A549 (cell line): ENCODE measurements at regions not wholly inside any gene's neighbourhood (a gene's known extent, or its start where the extent isn't known, plus 50 kb on each side); places are given as distances from the start of the nearest gene placed in this dataset.
A peak's percentile ranks its signal among the peaks of the same experiment; 100 is the strongest.

ENCODE experiments used
- ATAC-seq, 2 experiments: fragments of 200-7000 bp in 1 of 2; fragments of >200 bp in 1 of 2; cut with Nextera tagmentation in 1 of 2; cut with Tn5 transposase in 1 of 2; 3 replicates each; pipeline versions ENCODE4 v1.8.0 to v1.9.1; 2018 to 2020; ENCODE audit warnings: mild to moderate bottlenecking in 1 of 2, moderate library complexity in 1 of 2
- CTCF ChIA-PET: fragments of 300-600 bp; sonication (Branson Sonifier 250); formaldehyde crosslinking; extraction: SDS; loops from one replicate; lab custom pipeline; 2021; ENCODE audit warnings: antibody characterized with exemption, inconsistent platforms; lab: Yijun Ruan, JAX
- POLR2A ChIA-PET: fragments of 350-600 bp; formaldehyde crosslinking; extraction: SDS; loops from one replicate; lab custom pipeline; 2021; ENCODE audit warnings: antibody characterized with exemption, inconsistent platforms; lab: Yijun Ruan, JAX
- DNase-seq, 2 experiments: peaks; one replicate each; pipeline versions ENCODE4 v3.0.0 to v3.0.0-alpha.2; 2011 to 2016; ENCODE audit warnings: low read depth in 1 of 2, low spot score in 1 of 2
- FAIRE-seq: peaks from 2 replicates; lab custom pipeline; 2011; peaks lifted over from hg19 to GRCh38; lab: Jason Lieb, UNC
- H3K27ac ChIP-seq, 2 experiments: fragments of >200 bp; sonication (Bioruptor Twin); formaldehyde crosslinking; 3 replicates each; pipeline ENCODE4 v1.5.1; 2016 to 2017
- H3K4me1 ChIP-seq: fragments of >200 bp; sonication (Bioruptor Twin); formaldehyde crosslinking; 3 replicates; pipeline ENCODE4 v1.6.1; 2016
- H3K4me2 ChIP-seq: fragments of >200 bp; sonication (Bioruptor Twin); formaldehyde crosslinking; 3 replicates; pipeline ENCODE4 v1.6.1; 2016
- H3K4me3 ChIP-seq: fragments of >200 bp; sonication (Bioruptor Twin); formaldehyde crosslinking; 3 replicates; pipeline ENCODE4 v1.5.1; 2016
- H3K9me3 ChIP-seq: fragments of >200 bp; sonication (Bioruptor Twin); formaldehyde crosslinking; 3 replicates; pipeline ENCODE4 v1.6.1; 2016
- CBX2 ChIP-seq: fragments of 200-600 bp; sonication (generic); IDR thresholded peaks from 2 replicates; pipeline ENCODE4 v1.6.1; 2016; ENCODE audit warnings: low read depth, mild to moderate bottlenecking, borderline replicate concordance
- CBX8 ChIP-seq: fragments of 200-600 bp; sonication (generic); IDR thresholded peaks from 2 replicates; pipeline ENCODE4 v1.6.1; 2016
- CEBPB ChIP-seq, 2 experiments: fragments of >200 bp in 1 of 2; sonication (Bioruptor Twin) in 1 of 2; formaldehyde crosslinking in 1 of 2; IDR thresholded peaks; 2 replicates each; pipeline ENCODE4 v1.6.1; 2012 to 2016
- EHMT2 ChIP-seq: fragments of 200-600 bp; sonication (generic); IDR thresholded peaks from 2 replicates; pipeline ENCODE4 v1.6.1; 2016; ENCODE audit warnings: antibody characterized with exemption, low read depth, mild to moderate bottlenecking, moderate library complexity
- EP300 ChIP-seq, 2 experiments: fragments of >200 bp; sonication (Bioruptor Twin); formaldehyde crosslinking; IDR thresholded peaks; 2 replicates in 1 of 2; 3 replicates in 1 of 2; pipeline ENCODE4 v1.6.1; 2016 to 2017
- ESRRA ChIP-seq: fragments of 150-350 bp; IDR thresholded peaks from 2 replicates; pipeline ENCODE4 v1.6.1; 2014; ENCODE audit warnings: mild to moderate bottlenecking, low read length, borderline replicate concordance
- FOSB ChIP-seq: fragments of 250-450 bp; sonication (Bioruptor Pico); IDR thresholded peaks from 2 replicates; pipeline ENCODE4 v1.5.0; 2020; ENCODE audit warnings: mild to moderate bottlenecking, moderate library complexity
- GATA3 ChIP-seq: IDR thresholded peaks from 2 replicates; pipeline ENCODE4 v1.6.1; 2012; ENCODE audit warnings: borderline replicate concordance
- HDAC2 ChIP-seq: fragments of 200-600 bp; sonication (generic); IDR thresholded peaks from 2 replicates; pipeline ENCODE4 v1.6.1; 2016
- HOXA7 ChIP-seq: fragments of 250-450 bp; sonication (Bioruptor Pico); IDR thresholded peaks from 2 replicates; pipeline ENCODE4 v1.5.0; 2020; ENCODE audit warnings: mild to moderate bottlenecking, moderate library complexity
- HOXB13 ChIP-seq: fragments of 250-450 bp; sonication (Bioruptor Pico); IDR thresholded peaks from 2 replicates; pipeline ENCODE4 v1.5.0; 2020; ENCODE audit warnings: low read depth, mild to moderate bottlenecking, moderate library complexity
- HOXB5 ChIP-seq: fragments of 250-450 bp; sonication (Bioruptor Pico); IDR thresholded peaks from 2 replicates; pipeline ENCODE4 v1.5.0; 2020; ENCODE audit warnings: mild to moderate bottlenecking, moderate library complexity
- JUN ChIP-seq, 2 experiments: fragments of >200 bp; sonication (Bioruptor Twin); formaldehyde crosslinking; IDR thresholded peaks; 2 replicates in 1 of 2; 3 replicates in 1 of 2; pipeline ENCODE4 v1.6.1; 2016 to 2017
- JUNB ChIP-seq: fragments of >200 bp; sonication (Bioruptor Twin); formaldehyde crosslinking; IDR thresholded peaks from 2 replicates; pipeline ENCODE4 v1.6.1; 2016
- KDM5A ChIP-seq: fragments of 200-600 bp; sonication (generic); IDR thresholded peaks from 2 replicates; pipeline ENCODE4 v1.6.1; 2016; ENCODE audit warnings: antibody characterized with exemption, mild to moderate bottlenecking
- MAFK ChIP-seq: fragments of 450-650 bp; IDR thresholded peaks from 2 replicates; pipeline ENCODE4 v1.6.1; 2014; ENCODE audit not compliant: partially characterized antibody
- MYC ChIP-seq: IDR thresholded peaks from 2 replicates; pipeline ENCODE4 v1.6.1; 2012; ENCODE audit warnings: mild to moderate bottlenecking, inconsistent platforms, low read length, improper control_type of control experiment, borderline replicate concordance
- NFE2L2 ChIP-seq: fragments of 150-350 bp; conservative IDR thresholded peaks from 2 replicates; pipeline ENCODE4 v1.6.1; 2014; ENCODE audit warnings: low read length
- NR3C1 ChIP-seq: fragments of >200 bp; sonication (Bioruptor Twin); formaldehyde crosslinking; IDR thresholded peaks from 3 replicates; pipeline ENCODE4 v1.6.1; 2017
- RCOR1 ChIP-seq: fragments of 150-350 bp; IDR thresholded peaks from 2 replicates; pipeline ENCODE4 v1.6.1; 2014; ENCODE audit warnings: antibody characterized with exemption, low read length, low read depth
- RNF2 ChIP-seq: fragments of 200-600 bp; sonication (generic); IDR thresholded peaks from 2 replicates; pipeline ENCODE4 v1.6.1; 2016; ENCODE audit warnings: low read depth, mild to moderate bottlenecking, antibody characterized with exemption, moderate library complexity, borderline replicate concordance
- SMC3 ChIP-seq: fragments of >200 bp; sonication (Bioruptor Twin); formaldehyde crosslinking; IDR thresholded peaks from 3 replicates; pipeline ENCODE4 v1.6.1; 2018; ENCODE audit warnings: inconsistent platforms
- SREBF2 ChIP-seq: fragments of 450-650 bp; IDR thresholded peaks from 2 replicates; pipeline ENCODE4 v1.6.1; 2014; ENCODE audit warnings: mild to moderate bottlenecking, moderate library complexity
- TFCP2L1 ChIP-seq: fragments of 250-450 bp; sonication (Bioruptor Pico); IDR thresholded peaks from 2 replicates; pipeline ENCODE4 v1.5.0; 2021; ENCODE audit warnings: mild to moderate bottlenecking
- TP53 ChIP-seq: fragments of 250-450 bp; sonication (Bioruptor Pico); IDR thresholded peaks from 2 replicates; pipeline ENCODE4 v1.5.0; 2021; ENCODE audit warnings: mild to moderate bottlenecking, moderate library complexity
- ZC3H11A ChIP-seq: fragments of 450-650 bp; IDR thresholded peaks from 2 replicates; pipeline ENCODE4 v1.6.1; 2014; ENCODE audit warnings: antibody characterized with exemption, mild to moderate bottlenecking
- ZNF302 ChIP-seq: fragments of 250-450 bp; sonication (Bioruptor Pico); IDR thresholded peaks from 2 replicates; pipeline ENCODE4 v1.9.0; 2021; ENCODE audit warnings: inconsistent platforms, mild to moderate bottlenecking, moderate library complexity
- WGBS: methylation state at CpG from one replicate; pipeline ENCODE4 v1.1.6; 2017; ENCODE audit errors: missing lambda C conversion rate; 5-methylcytosine and 5-hydroxymethylcytosine counted together
- TF ChIP-seq, protein P1 (sequence below): fragments of 250-450 bp; sonication (Bioruptor Pico); IDR thresholded peaks from 2 replicates; pipeline ENCODE4 v1.5.0; 2021; ENCODE audit warnings: mild to moderate bottlenecking, moderate library complexity, borderline replicate concordance
- TF ChIP-seq, protein P2 (sequence below): fragments of >200 bp; sonication (Bioruptor Twin); formaldehyde crosslinking; IDR thresholded peaks from 3 replicates; pipeline ENCODE4 v1.6.1; 2016
- TF ChIP-seq, protein P3 (sequence below): fragments of 250-450 bp; sonication (Bioruptor Pico); IDR thresholded peaks from 2 replicates; pipeline ENCODE4 v1.5.0; 2020; ENCODE audit warnings: low read depth, mild to moderate bottlenecking, moderate library complexity

DNA sequence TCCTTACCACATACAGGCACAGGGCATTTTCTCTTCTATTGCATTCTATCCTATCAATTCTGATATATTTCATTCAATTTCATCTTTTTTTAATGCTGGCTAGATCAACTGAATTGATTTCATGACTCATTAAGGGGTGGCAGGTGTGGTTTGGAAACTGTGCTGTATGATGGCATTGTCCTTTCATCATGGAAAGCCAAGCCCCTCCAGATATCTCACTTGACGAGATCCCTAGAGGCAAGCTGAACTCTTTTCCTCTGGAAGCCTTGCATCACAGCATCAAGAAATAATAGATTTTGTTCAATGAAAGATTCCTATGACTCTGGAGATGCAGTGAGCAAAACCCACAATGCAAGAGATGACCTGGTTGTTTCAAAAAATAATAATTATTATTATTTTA lies 401.2 kb downstream of the PREX1 start (continued):
- TF ChIP-seq, protein P1, sequence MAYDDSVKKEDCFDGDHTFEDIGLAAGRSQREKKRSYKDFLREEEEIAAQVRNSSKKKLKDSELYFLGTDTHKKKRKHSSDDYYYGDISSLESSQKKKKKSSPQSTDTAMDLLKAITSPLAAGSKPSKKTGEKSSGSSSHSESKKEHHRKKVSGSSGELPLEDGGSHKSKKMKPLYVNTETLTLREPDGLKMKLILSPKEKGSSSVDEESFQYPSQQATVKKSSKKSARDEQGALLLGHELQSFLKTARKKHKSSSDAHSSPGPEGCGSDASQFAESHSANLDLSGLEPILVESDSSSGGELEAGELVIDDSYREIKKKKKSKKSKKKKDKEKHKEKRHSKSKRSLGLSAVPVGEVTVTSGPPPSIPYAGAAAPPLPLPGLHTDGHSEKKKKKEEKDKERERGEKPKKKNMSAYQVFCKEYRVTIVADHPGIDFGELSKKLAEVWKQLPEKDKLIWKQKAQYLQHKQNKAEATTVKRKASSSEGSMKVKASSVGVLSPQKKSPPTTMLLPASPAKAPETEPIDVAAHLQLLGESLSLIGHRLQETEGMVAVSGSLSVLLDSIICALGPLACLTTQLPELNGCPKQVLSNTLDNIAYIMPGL (CRISPR knock-in tag): no peak
- TF ChIP-seq EP300 (IDR thresholded peaks at IDR 0.05) (no peak), CBX8 (no peak), EHMT2 (no peak)

DNA sequence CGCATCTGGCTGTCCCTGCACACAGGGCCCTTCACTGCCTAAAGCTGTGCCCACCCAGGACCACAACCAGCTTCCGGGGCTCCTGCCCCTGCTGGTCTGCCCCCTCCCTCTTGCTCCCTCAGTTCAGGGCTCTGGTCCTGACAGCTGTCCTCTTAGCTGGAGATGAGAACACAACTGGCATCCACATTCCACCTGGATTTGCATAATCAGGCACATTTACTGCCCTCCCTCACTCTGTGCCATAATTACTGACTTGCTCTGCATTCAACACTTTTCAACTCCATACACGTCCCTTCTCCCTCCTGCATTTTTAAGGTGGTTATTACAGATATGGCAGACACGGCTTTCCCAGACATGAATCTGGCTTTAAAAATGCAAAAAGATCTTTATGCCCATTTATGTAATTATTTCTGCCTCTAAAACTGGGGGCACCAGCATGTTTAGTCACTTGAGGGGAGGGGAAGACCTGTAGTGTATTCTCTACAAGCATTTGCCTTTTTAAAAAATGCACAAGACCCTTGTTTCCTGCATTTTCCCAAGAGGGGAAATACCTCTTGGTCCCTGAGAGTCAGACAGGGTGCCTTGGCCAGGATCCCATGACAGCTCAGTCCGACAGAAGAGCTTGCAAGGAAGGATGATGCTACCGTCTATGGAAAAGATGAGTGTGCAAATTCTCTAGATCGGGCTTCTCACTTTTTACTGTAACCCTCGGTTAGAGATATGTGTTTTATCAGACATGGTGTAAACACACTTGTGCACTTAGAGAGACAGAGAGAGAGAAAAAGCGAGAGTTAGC lies 401.8 kb downstream of the PREX1 start:
- Histone ChIP-seq H3K4me2 (no peak overlapping the region), H3K27ac (no peak overlapping the region), H3K4me3 (no peak overlapping the region), H3K4me1 (no peaks in the 10 kb centered on the region), H3K9me3 (no peaks in the 10 kb centered on the region)
- FAIRE-seq (no peak), DNase-seq (no peak), ATAC-seq (no peak)
- ChIA-PET POLR2A (no interaction called here), CTCF (no interaction called here)
- 10% methylated on average over 9 of the region's 9 CpGs for WGBS
- peak; percentile 14 for TF ChIP-seq MAFK
- no peak for TF ChIP-seq ESRRA
- no peak for TF ChIP-seq JUNB

DNA sequence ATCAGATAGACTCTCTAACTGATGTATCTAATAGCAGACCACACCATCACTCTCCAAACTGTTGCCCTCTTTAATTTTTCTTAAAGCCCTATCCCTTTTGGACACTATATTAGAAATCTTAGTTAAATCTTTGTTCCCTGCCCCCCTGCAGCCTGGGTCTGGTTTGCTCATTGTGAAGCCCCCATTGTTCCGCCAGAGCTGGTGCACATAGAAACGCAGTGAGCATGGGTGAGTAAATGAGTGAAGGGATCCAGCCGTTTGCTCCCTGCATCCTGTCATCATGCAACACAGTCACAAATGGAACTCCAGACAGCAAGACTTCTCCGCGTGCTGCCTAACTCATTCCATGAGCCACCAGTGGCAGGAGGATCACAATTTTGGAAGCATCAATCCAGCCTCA lies 402.5 kb downstream of the PREX1 start:
- no peaks in the 10 kb centered on the region for H3K9me3 ChIP-seq
- WGBS: 51% methylated on average over 5 of the region's 5 CpGs
- H3K4me2 ChIP-seq: no peak overlapping the region
- CTCF ChIA-PET: no interaction called here
- no peak overlapping the region for H3K27ac ChIP-seq
- no peak overlapping the region for H3K4me3 ChIP-seq
- H3K4me1 ChIP-seq: no peaks in the 10 kb centered on the region
- no peak for DNase-seq
- no peak for FAIRE-seq
- ATAC-seq: no peak
- TF ChIP-seq NFE2L2 (no peak), TP53 (no peak), RCOR1 (no peak), HOXB13 (CRISPR knock-in tag) (no peak), MAFK (no peak), FOSB (no peak), MYC (no peak), CBX8 (no peak), RNF2 (no peak), ZC3H11A (no peak), TFCP2L1 (CRISPR knock-in tag) (no peak), SMC3 (no peak)
- TF ChIP-seq, protein P2, sequence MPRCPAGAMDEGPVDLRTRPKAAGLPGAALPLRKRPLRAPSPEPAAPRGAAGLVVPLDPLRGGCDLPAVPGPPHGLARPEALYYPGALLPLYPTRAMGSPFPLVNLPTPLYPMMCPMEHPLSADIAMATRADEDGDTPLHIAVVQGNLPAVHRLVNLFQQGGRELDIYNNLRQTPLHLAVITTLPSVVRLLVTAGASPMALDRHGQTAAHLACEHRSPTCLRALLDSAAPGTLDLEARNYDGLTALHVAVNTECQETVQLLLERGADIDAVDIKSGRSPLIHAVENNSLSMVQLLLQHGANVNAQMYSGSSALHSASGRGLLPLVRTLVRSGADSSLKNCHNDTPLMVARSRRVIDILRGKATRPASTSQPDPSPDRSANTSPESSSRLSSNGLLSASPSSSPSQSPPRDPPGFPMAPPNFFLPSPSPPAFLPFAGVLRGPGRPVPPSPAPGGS: no peak
- POLR2A ChIA-PET: no interaction called here

DNA sequence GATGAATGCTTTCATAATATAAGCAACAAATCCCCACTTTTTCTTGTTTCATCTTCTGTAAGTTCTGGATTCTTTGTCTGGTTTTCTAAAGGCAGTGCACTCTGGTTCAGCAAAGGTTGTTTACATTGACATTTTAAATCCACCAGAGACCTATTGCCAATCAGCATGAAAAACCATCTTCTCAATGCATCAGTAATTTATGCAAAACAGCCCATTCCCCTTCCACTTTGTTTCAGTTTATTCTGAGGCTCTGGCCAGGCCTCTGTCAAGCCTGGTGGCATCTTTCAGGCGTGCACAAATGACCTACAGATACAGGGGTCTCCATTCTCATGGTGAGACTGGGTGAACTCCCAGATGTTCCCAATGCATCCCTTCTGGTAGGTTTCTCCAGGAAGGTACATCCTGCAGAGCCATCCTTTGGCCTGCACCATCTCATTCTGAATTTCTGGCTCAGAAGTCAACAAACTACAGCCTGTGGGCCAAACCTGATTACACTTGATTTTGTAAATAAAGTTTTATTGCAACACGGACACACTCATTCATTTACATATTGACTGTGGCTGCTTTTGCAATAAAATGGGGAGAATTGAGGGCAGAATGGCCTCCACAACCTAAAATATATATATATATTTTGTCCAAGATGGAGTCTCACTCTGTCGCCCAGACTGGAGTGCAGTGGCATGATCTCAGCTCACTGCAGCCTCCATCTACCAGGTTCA lies 405.4 kb downstream of the PREX1 start:
- ChIA-PET CTCF (interaction anchor here (1.0 to 1.4 kb wide), 4 partner anchors 15 to 636 kb away, joined by 3 to 7 read pairs (median 3); no protein-coding TSS in a partner anchor), POLR2A (no interaction called here)
- Histone ChIP-seq H3K4me3 (no peak overlapping the region), H3K27ac (no peak overlapping the region), H3K9me3 (no peaks in the 10 kb centered on the region), H3K4me1 (no peaks in the 10 kb centered on the region), H3K4me2 (no peak overlapping the region)
- no peak for ATAC-seq
- WGBS: 60% methylated on average over 3 of the region's 3 CpGs
- no peak for DNase-seq
- no peak for FAIRE-seq
- TF ChIP-seq ZNF302: no peak
- TF ChIP-seq RNF2: no peak
- no peak for TF ChIP-seq CBX8
- no peak for TF ChIP-seq JUNB
- no peak for TF ChIP-seq HOXA7 (CRISPR knock-in tag)
- no peak for TF ChIP-seq ESRRA
- TF ChIP-seq, protein P3, sequence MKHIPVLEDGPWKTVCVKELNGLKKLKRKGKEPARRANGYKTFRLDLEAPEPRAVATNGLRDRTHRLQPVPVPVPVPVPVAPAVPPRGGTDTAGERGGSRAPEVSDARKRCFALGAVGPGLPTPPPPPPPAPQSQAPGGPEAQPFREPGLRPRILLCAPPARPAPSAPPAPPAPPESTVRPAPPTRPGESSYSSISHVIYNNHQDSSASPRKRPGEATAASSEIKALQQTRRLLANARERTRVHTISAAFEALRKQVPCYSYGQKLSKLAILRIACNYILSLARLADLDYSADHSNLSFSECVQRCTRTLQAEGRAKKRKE (CRISPR knock-in tag): no peak
- TF ChIP-seq NR3C1: no peak
- no peak for TF ChIP-seq HDAC2
- TF ChIP-seq HOXB5 (CRISPR knock-in tag): no peak
- TF ChIP-seq SREBF2: no peak
- TF ChIP-seq CEBPB (IDR thresholded peaks at IDR 0.05): no peak
- no peak for TF ChIP-seq CBX2
- no peak for TF ChIP-seq KDM5A
- no peak for TF ChIP-seq JUN (IDR thresholded peaks at IDR 0.05)
- TF ChIP-seq GATA3: no peak
- no peak for TF ChIP-seq TP53
